ENCODE measurements at regions not wholly inside any gene's neighbourhood (a gene's known extent, or its start where the extent isn't known, plus 50 kb on each side); places are given as distances from the start of the nearest gene placed in this dataset.
"Not testable (repeated sequence)": the region's sequence is repeated elsewhere in the genome, so short reads cannot be mapped to it uniquely, and the experiment has no call there.

DNA sequence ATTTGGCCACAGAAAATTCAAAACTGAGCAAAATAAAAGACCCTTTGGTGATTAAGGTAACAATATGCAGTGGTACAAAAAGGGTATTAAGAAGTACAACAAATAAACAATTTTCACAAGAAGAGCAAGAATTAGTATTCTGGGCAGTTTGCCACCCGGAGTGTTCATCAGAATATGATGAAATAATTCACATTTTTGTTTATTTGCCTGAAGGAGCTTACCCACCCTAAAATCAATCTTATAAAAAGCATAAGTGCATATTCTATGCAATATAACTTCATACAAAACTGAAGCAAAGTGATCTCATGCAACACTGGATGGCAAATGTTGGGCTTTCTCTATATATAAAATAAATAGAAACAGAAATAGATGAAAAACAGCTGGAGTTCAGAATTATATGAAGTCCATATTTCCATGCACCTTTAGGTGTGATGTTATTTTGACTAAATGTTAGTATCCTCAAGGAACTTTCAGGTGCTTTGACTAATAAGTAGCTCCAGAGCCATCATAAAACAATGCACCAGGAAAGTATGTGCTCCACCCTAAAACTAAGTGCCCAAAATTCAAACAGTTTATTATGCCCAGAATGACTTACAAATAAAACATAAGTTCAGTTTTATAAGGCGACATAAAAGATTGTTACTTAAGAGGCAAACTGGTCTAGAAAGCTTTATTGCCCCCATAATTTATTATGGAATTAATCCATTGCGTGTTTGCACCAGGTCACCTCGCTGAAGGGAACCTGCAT lies 474.3 kb downstream of the SEMA3D start:
- no peaks in the 10 kb centered on the region for H3K36me3 ChIP-seq
- TF ChIP-seq, protein P1, sequence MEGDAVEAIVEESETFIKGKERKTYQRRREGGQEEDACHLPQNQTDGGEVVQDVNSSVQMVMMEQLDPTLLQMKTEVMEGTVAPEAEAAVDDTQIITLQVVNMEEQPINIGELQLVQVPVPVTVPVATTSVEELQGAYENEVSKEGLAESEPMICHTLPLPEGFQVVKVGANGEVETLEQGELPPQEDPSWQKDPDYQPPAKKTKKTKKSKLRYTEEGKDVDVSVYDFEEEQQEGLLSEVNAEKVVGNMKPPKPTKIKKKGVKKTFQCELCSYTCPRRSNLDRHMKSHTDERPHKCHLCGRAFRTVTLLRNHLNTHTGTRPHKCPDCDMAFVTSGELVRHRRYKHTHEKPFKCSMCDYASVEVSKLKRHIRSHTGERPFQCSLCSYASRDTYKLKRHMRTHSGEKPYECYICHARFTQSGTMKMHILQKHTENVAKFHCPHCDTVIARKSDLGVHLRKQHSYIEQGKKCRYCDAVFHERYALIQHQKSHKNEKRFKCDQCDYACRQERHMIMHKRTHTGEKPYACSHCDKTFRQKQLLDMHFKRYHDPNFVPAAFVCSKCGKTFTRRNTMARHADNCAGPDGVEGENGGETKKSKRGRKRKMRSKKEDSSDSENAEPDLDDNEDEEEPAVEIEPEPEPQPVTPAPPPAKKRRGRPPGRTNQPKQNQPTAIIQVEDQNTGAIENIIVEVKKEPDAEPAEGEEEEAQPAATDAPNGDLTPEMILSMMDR (IDR thresholded peaks at IDR 0.05; ENCODE audit: low read depth, low read length) = no peak
- no peak overlapping the region for H3K27ac ChIP-seq
- peak in 1 of 2 donors; percentile 31 for DNase-seq (ENCODE audit: low read depth in 1 of 2, low spot score in 1 of 2)
- H3K27me3 ChIP-seq = no peaks in the 10 kb centered on the region
- H3K4me1 ChIP-seq (ENCODE audit: low read depth) = peaks cover 19% of the 10 kb centered on the region
- no peak overlapping the region for H3K4me3 ChIP-seq
- no peaks in the 10 kb centered on the region for H3K9me3 ChIP-seq (ENCODE audit: low read depth)

DNA sequence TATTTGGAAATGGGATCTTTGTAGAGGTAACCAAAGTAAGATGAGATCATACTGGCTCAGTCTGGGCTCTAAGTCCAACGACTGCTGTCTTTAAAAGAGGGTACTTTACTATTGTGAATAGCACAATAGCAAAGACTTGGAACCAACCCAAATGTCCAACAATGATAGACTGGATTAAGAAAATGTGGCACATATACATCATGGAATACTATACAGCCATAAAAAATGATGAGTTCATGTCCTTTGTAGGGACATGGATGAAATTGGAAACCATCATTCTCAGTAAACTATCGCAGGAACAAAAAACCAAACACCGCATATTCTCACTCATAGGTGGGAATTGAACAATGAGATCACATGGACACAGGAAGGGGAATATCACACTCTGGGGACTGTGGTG lies 476.3 kb downstream of the SEMA3D start:
- H3K36me3 ChIP-seq; H3K27ac ChIP-seq; H3K27me3 ChIP-seq; H3K4me3 ChIP-seq; H3K9me3 ChIP-seq (ENCODE audit: low read depth); DNase-seq (ENCODE audit: low read depth in 1 of 2, low spot score in 1 of 2): not testable (repeated sequence)
- peaks cover 16% of the 10 kb centered on the region for H3K4me1 ChIP-seq (ENCODE audit: low read depth)

DNA sequence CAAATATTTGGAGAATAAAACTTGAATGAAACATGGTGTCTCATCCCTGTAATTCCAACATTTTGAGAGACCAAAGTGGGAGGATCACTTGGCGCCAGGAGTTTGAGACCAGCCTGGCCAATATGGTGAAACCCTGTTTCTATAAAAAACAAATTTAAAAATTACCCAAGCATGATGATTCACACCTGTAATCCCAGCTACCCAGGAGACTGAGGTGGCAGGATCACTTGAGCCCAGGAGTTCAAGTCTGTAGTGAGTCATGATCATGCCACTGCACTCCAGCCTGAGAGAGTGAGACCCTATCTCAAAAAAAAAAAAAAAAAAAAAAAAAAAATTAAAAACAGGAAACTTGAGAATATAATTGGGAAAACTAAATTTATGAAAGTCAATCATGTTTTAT lies 481.1 kb downstream of the SEMA3D start:
- no peak for DNase-seq (ENCODE audit: low read depth in 1 of 2, low spot score in 1 of 2)
- Histone ChIP-seq H3K4me3 (no peak overlapping the region), H3K4me1 (ENCODE audit: low read depth) (no peaks in the 10 kb centered on the region), H3K27ac (no peak overlapping the region), H3K9me3 (ENCODE audit: low read depth) (no peaks in the 10 kb centered on the region), H3K27me3 (no peaks in the 10 kb centered on the region), H3K36me3 (no peaks in the 10 kb centered on the region)
- TF ChIP-seq, protein P1 (IDR thresholded peaks at IDR 0.05; ENCODE audit: low read depth, low read length) = no peak

GRCh38 chr7:84705079-84705478 lies 481.8 kb downstream of the SEMA3D start:
- Histone ChIP-seq H3K36me3 (no peaks in the 10 kb centered on the region), H3K9me3 (ENCODE audit: low read depth) (no peaks in the 10 kb centered on the region), H3K27me3 (no peaks in the 10 kb centered on the region), H3K27ac (no peak overlapping the region), H3K4me3 (no peak overlapping the region), H3K4me1 (ENCODE audit: low read depth) (no peaks in the 10 kb centered on the region)
- DNase-seq (ENCODE audit: low read depth in 1 of 2, low spot score in 1 of 2) = no peak
- TF ChIP-seq, protein P1 (IDR thresholded peaks at IDR 0.05; ENCODE audit: low read depth, low read length) = no peak

DNA sequence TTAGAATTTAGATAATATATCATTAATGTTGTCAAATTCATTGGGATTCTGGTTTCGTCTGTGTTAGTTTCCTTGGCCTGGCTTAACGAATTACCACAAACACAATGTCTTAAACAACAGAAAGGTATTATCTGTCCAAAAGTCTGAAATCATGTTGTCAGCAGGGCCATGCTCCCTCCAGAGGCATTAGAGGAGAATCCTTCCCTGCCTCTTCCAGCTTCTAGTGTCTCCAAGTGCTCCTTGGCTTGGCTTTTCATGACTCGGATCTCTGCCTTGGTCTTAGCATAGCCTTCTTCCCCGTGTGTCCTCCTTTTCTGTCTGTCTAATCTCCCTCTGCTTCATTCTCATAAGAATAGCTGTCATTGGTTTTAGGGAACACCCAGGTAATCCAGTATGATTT lies 482.5 kb downstream of the SEMA3D start:
- H3K4me3 ChIP-seq = no peak overlapping the region
- H3K36me3 ChIP-seq = no peaks in the 10 kb centered on the region
- H3K27ac ChIP-seq = no peak overlapping the region
- no peaks in the 10 kb centered on the region for H3K4me1 ChIP-seq (ENCODE audit: low read depth)
- no peaks in the 10 kb centered on the region for H3K27me3 ChIP-seq
- TF ChIP-seq, protein P1 (IDR thresholded peaks at IDR 0.05; ENCODE audit: low read depth, low read length) = no peak
- DNase-seq (ENCODE audit: low read depth in 1 of 2, low spot score in 1 of 2) = no peak
- no peaks in the 10 kb centered on the region for H3K9me3 ChIP-seq (ENCODE audit: low read depth)

- DNase-seq (ENCODE audit: low read depth in 1 of 2, low spot score in 1 of 2) = peak in 1 of 2 donors; percentile 94
- Histone ChIP-seq H3K9me3 (ENCODE audit: low read depth) (no peaks in the 10 kb centered on the region), H3K27ac (no peak overlapping the region), H3K4me1 (ENCODE audit: low read depth) (no peaks in the 10 kb centered on the region), H3K4me3 (no peak overlapping the region), H3K36me3 (no peaks in the 10 kb centered on the region), H3K27me3 (no peaks in the 10 kb centered on the region)
- TF ChIP-seq, protein P1 (IDR thresholded peaks at IDR 0.05; ENCODE audit: low read depth, low read length) = no peak
These were observed 485.1 kb downstream of the SEMA3D start for GRCh38 chr7:84701524-84702306.
